GM23338 (cell line): ENCODE measurements at regions not wholly inside any gene's neighbourhood (a gene's known extent, or its start where the extent isn't known, plus 50 kb on each side); places are given as distances from the start of the nearest gene placed in this dataset.

Experiments used
- ATAC-seq: fragments of 200-7000 bp; cut with Tn5 transposase; 3 replicates; pipeline ENCODE4 v1.9.1; 2020
- DNase-seq: peaks from one replicate; pipeline ENCODE4 v3.0.0-alpha.2; 2015; ENCODE audit warnings: low spot score
- H2AFZ ChIP-seq: fragments of 200-600 bp; sonication (generic); 2 replicates; pipeline ENCODE4 v1.8.0; 2016; ENCODE audit warnings: antibody characterized with exemption, mild to moderate bottlenecking, moderate library complexity
- H3F3A ChIP-seq: fragments of 200-600 bp; sonication (generic); replicated peaks from 2 replicates; pipeline ENCODE4 v1.8.0; 2017; ENCODE audit warnings: antibody characterized with exemption, mixed run types, low read depth
- H3K27ac ChIP-seq: fragments of 200-600 bp; sonication (generic); 2 replicates; pipeline ENCODE4 v1.6.1; 2016; ENCODE audit warnings: low read depth
- H3K27me3 ChIP-seq: fragments of 200-600 bp; sonication (generic); 2 replicates; pipeline ENCODE4 v1.8.0; 2016; ENCODE audit warnings: mild to moderate bottlenecking, mixed run types, moderate library complexity; ENCODE audit not compliant: insufficient read depth
- H3K36me3 ChIP-seq: fragments of 200-600 bp; sonication (generic); 2 replicates; pipeline ENCODE4 v1.8.0; 2016; ENCODE audit warnings: mild to moderate bottlenecking; ENCODE audit not compliant: insufficient read depth
- H3K4me1 ChIP-seq: fragments of 200-600 bp; sonication (generic); 2 replicates; pipeline ENCODE4 v1.8.0; 2016; ENCODE audit warnings: mild to moderate bottlenecking, moderate library complexity; ENCODE audit not compliant: insufficient read depth
- H3K4me2 ChIP-seq: fragments of 200-600 bp; sonication (generic); 2 replicates; pipeline ENCODE4 v1.7.1; 2017; ENCODE audit warnings: mixed run types
- H3K4me3 ChIP-seq: fragments of 200-600 bp; sonication (generic); 2 replicates; pipeline ENCODE4 v1.6.1; 2016; ENCODE audit warnings: mixed run types
- H3K79me2 ChIP-seq: fragments of 200-600 bp; sonication (generic); replicated peaks from 2 replicates; pipeline ENCODE4 v1.8.0; 2017; ENCODE audit warnings: mild to moderate bottlenecking; ENCODE audit not compliant: insufficient read depth
- H3K9me2 ChIP-seq: fragments of 200-600 bp; sonication (generic); 2 replicates; pipeline ENCODE4 v1.8.0; 2017; ENCODE audit not compliant: insufficient read depth
- H4K20me1 ChIP-seq: fragments of 200-600 bp; sonication (generic); replicated peaks from 2 replicates; pipeline ENCODE4 v1.8.0; 2017; ENCODE audit warnings: mild to moderate bottlenecking; ENCODE audit not compliant: insufficient read depth
- H3K27ac Mint-ChIP-seq: 2 replicates; pipeline ENCODE4 v1.8.0; 2020; ENCODE audit warnings: inconsistent platforms, mild to moderate bottlenecking, moderate library complexity, mixed read lengths
- H3K27me3 Mint-ChIP-seq: 3 replicates; pipeline ENCODE4 v1.8.0; 2022; ENCODE audit warnings: low read depth, mild to moderate bottlenecking, moderate library complexity, mixed read lengths, inconsistent platforms; ENCODE audit not compliant: insufficient read depth, poor library complexity
- H3K36me3 Mint-ChIP-seq: 3 replicates; pipeline ENCODE4 v1.8.0; 2021; ENCODE audit warnings: low read depth, mild to moderate bottlenecking, inconsistent platforms, moderate library complexity, mixed read lengths
- H3K4me1 Mint-ChIP-seq: 3 replicates; pipeline ENCODE4 v1.8.0; 2020; ENCODE audit warnings: mild to moderate bottlenecking, inconsistent platforms, mixed read lengths
- H3K4me3 Mint-ChIP-seq: 3 replicates; pipeline ENCODE4 v1.8.0; 2021; ENCODE audit warnings: moderate library complexity, mild to moderate bottlenecking, inconsistent platforms, mixed read lengths
- H3K9me3 Mint-ChIP-seq: 3 replicates; pipeline ENCODE4 v1.8.0; 2020; ENCODE audit warnings: moderate library complexity, mild to moderate bottlenecking, inconsistent platforms, mixed read lengths
- CREB1 ChIP-seq: fragments of 250-450 bp; sonication (Bioruptor Pico); IDR thresholded peaks from 2 replicates; pipeline ENCODE4 v1.5.0; 2020; ENCODE audit warnings: low read depth, mild to moderate bottlenecking, moderate library complexity
- ETS1 ChIP-seq: IDR thresholded peaks from 2 replicates; pipeline ENCODE4 v1.6.1; 2016; ENCODE audit warnings: antibody characterized with exemption
- EZH2 ChIP-seq: fragments of 200-600 bp; sonication (generic); IDR thresholded peaks from one replicate; pipeline ENCODE4 v1.8.0; 2017; ENCODE audit warnings: antibody characterized with exemption, mild to moderate bottlenecking, low read depth; ENCODE audit not compliant: unreplicated experiment
- EZH2phosphoT487 ChIP-seq: fragments of 200-600 bp; sonication (generic); IDR thresholded peaks from one replicate; pipeline ENCODE4 v1.8.1; 2018; ENCODE audit warnings: antibody characterized with exemption; ENCODE audit not compliant: unreplicated experiment
- JUNB ChIP-seq: IDR thresholded peaks from one replicate; pipeline ENCODE4 v1.6.1; 2016; ENCODE audit warnings: antibody characterized with exemption; ENCODE audit not compliant: unreplicated experiment
- NANOG ChIP-seq: IDR thresholded peaks from 2 replicates; pipeline ENCODE4 v1.6.1; 2016; ENCODE audit warnings: antibody characterized with exemption, borderline replicate concordance
- POLR2AphosphoS5 ChIP-seq: IDR thresholded peaks from 2 replicates; pipeline ENCODE4 v1.6.1; 2016; ENCODE audit warnings: antibody characterized with exemption, low read depth
- STAT1 ChIP-seq: IDR thresholded peaks from one replicate; pipeline ENCODE4 v1.6.1; 2016; ENCODE audit warnings: antibody characterized with exemption; ENCODE audit not compliant: unreplicated experiment
- ZNF114 ChIP-seq: fragments of 250-450 bp; sonication (Bioruptor Pico); IDR thresholded peaks from 2 replicates; pipeline ENCODE4 v1.5.0; 2020; ENCODE audit warnings: mild to moderate bottlenecking, moderate library complexity
- ZNF331 ChIP-seq: fragments of 250-450 bp; sonication (Bioruptor Pico); IDR thresholded peaks from 2 replicates; pipeline ENCODE4 v1.5.0; 2020; ENCODE audit warnings: low read depth, mild to moderate bottlenecking, moderate library complexity
- ZNF462 ChIP-seq: fragments of 250-450 bp; sonication (Bioruptor Pico); IDR thresholded peaks from 2 replicates; pipeline ENCODE4 v1.5.0; 2020; ENCODE audit warnings: mild to moderate bottlenecking, moderate library complexity
- TF ChIP-seq, protein P1 (sequence below), 2 experiments: fragments of 200-600 bp in 1 of 2; sonication (generic) in 1 of 2; conservative IDR thresholded peaks; 2 replicates each; pipeline versions ENCODE4 v1.5.1 to v1.6.1; 2016 to 2017; ENCODE audit warnings: antibody characterized with exemption in 2 of 2, low read depth in 2 of 2, mild to moderate bottlenecking in 2 of 2, moderate library complexity in 1 of 2
- TF ChIP-seq, protein P2 (sequence below): IDR thresholded peaks from one replicate; pipeline ENCODE4 v1.6.1; 2018; ENCODE audit warnings: antibody characterized with exemption; ENCODE audit not compliant: unreplicated experiment

DNA sequence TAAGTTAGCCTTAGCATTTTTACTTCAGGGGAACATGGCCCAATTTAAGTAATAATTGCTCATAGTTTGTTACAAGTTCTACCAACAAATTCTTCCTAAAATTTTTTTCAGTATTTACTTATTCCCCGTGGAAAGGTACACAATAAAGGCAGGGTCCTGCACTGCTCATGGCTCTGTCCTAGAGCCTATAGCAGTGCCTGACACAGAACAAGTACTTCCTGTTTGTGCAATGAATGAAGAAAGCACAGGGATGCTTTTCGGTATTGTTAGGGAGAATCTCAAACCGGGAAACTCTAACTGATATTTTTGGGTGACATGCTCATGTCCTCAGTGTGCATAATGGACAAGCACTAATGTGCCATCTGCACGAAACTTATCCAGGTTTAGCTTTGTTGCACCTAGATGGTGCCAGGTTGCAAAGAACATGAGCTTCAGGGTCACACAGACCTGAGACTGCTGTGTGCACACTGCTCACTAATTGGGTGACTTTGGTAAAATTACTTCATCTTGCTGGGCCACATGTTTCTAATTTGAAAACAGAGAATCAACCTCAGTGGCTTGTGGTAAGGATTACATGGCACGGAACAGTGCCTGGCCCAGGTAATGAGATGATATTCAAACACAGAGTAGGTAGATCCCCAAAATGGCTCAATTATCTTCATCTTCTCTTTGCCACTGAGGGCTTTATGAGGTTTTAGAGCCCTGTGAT is 175.8 kb upstream of the NPY2R start:
- Histone ChIP-seq H3K4me1 (no peaks in the 10 kb centered on the region), H3K36me3 (no peaks in the 10 kb centered on the region), H3K27me3 (no peaks in the 10 kb centered on the region), H2AFZ (peak overlapping the region; percentile 72; the same call in 1 of the 2 replicates), H3F3A (no peaks in the 10 kb centered on the region), H3K27ac (no peak overlapping the region), H4K20me1 (no peaks in the 10 kb centered on the region), H3K9me2 (no peaks in the 10 kb centered on the region), H3K4me3 (no peak overlapping the region), H3K79me2 (no peaks in the 10 kb centered on the region), H3K4me2 (no peak overlapping the region)
- no peak for TF ChIP-seq EZH2
- TF ChIP-seq, protein P1, sequence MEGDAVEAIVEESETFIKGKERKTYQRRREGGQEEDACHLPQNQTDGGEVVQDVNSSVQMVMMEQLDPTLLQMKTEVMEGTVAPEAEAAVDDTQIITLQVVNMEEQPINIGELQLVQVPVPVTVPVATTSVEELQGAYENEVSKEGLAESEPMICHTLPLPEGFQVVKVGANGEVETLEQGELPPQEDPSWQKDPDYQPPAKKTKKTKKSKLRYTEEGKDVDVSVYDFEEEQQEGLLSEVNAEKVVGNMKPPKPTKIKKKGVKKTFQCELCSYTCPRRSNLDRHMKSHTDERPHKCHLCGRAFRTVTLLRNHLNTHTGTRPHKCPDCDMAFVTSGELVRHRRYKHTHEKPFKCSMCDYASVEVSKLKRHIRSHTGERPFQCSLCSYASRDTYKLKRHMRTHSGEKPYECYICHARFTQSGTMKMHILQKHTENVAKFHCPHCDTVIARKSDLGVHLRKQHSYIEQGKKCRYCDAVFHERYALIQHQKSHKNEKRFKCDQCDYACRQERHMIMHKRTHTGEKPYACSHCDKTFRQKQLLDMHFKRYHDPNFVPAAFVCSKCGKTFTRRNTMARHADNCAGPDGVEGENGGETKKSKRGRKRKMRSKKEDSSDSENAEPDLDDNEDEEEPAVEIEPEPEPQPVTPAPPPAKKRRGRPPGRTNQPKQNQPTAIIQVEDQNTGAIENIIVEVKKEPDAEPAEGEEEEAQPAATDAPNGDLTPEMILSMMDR (conservative IDR thresholded peaks at IDR 0.05; ENCODE audit: low read depth in 2 of 2): no peak
- no peak for TF ChIP-seq NANOG
- TF ChIP-seq POLR2AphosphoS5: no peak
- TF ChIP-seq ZNF462 (CRISPR knock-in tag): no peak
- no peak for TF ChIP-seq CREB1 (CRISPR knock-in tag)
- no peak for TF ChIP-seq ZNF331 (CRISPR knock-in tag)
- TF ChIP-seq ZNF114: no peak
- TF ChIP-seq STAT1: no peak
- no peak for TF ChIP-seq ETS1
- no peak for TF ChIP-seq EZH2phosphoT487
- TF ChIP-seq, protein P2, sequence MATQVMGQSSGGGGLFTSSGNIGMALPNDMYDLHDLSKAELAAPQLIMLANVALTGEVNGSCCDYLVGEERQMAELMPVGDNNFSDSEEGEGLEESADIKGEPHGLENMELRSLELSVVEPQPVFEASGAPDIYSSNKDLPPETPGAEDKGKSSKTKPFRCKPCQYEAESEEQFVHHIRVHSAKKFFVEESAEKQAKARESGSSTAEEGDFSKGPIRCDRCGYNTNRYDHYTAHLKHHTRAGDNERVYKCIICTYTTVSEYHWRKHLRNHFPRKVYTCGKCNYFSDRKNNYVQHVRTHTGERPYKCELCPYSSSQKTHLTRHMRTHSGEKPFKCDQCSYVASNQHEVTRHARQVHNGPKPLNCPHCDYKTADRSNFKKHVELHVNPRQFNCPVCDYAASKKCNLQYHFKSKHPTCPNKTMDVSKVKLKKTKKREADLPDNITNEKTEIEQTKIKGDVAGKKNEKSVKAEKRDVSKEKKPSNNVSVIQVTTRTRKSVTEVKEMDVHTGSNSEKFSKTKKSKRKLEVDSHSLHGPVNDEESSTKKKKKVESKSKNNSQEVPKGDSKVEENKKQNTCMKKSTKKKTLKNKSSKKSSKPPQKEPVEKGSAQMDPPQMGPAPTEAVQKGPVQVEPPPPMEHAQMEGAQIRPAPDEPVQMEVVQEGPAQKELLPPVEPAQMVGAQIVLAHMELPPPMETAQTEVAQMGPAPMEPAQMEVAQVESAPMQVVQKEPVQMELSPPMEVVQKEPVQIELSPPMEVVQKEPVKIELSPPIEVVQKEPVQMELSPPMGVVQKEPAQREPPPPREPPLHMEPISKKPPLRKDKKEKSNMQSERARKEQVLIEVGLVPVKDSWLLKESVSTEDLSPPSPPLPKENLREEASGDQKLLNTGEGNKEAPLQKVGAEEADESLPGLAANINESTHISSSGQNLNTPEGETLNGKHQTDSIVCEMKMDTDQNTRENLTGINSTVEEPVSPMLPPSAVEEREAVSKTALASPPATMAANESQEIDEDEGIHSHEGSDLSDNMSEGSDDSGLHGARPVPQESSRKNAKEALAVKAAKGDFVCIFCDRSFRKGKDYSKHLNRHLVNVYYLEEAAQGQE: no peak
- TF ChIP-seq JUNB: no peak
- H3K36me3 Mint-ChIP-seq: no peaks in the 10 kb centered on the region
- H3K4me1 Mint-ChIP-seq: no peaks in the 10 kb centered on the region
- no peak overlapping the region for H3K27ac Mint-ChIP-seq
- H3K4me3 Mint-ChIP-seq: no peak overlapping the region
- H3K9me3 Mint-ChIP-seq: no peaks in the 10 kb centered on the region
- DNase-seq: no peak
- ATAC-seq: no peak
- H3K27me3 Mint-ChIP-seq: no peaks in the 10 kb centered on the region
